ACHN (cell line): ENCODE measurements at regions not wholly inside any gene's neighbourhood (a gene's known extent, or its start where the extent isn't known, plus 50 kb on each side); places are given as distances from the start of the nearest gene placed in this dataset.

Experiments
- DNase-seq: peaks from one replicate; pipeline ENCODE4 v3.0.0-alpha.2; 2015
- in situ Hi-C: cut with HindIII; loops from 2 replicates; pipeline ENCODE4 v1.10.0; 2017; ENCODE audit warnings: low sequenced_read_pairs, low pct_ligation_motif_present, low pct_unique_long_range_greater_than_20kb

GRCh38 chr3:13136426-13136825, 63.2 kb upstream of the IQSEC1 start:
- in situ Hi-C loops, result no loop called here
- DNase-seq, result no peak

GRCh38 chr3:13135811-13136321, 62.6 kb upstream of the IQSEC1 start:
- DNase-seq, result no peak
- in situ Hi-C loops, result no loop called here

- in situ Hi-C loops, result no loop called here
- no peak for DNase-seq
Measured at GRCh38 chr3:13135251-13135810, 62.1 kb upstream of the IQSEC1 start.

GRCh38 chr3:13134879-13135206, 61.6 kb upstream of the IQSEC1 start:
- DNase-seq, result no peak
- in situ Hi-C loops, result no loop called here

GRCh38 chr3:13134166-13134878, 61.1 kb upstream of the IQSEC1 start:
- in situ Hi-C loops, result no loop called here
- DNase-seq, result no peak

- in situ Hi-C loops, result no loop called here
- DNase-seq, result no peak
Measured at GRCh38 chr3:13133471-13133981, 60.3 kb upstream of the IQSEC1 start.

- DNase-seq, result no peak
- in situ Hi-C loops, result no loop called here
Measured at GRCh38 chr3:13132731-13133410, 59.6 kb upstream of the IQSEC1 start.

GRCh38 chr3:13132281-13132680, 59.1 kb upstream of the IQSEC1 start:
- DNase-seq, result no peak
- in situ Hi-C loops, result no loop called here

- no peak for DNase-seq
- in situ Hi-C loops, result no loop called here
Measured at GRCh38 chr3:13130464-13131193, 57.4 kb upstream of the IQSEC1 start.

GRCh38 chr3:13125092-13126015, 52.1 kb upstream of the IQSEC1 start:
- in situ Hi-C loops, result no loop called here
- no peak for DNase-seq

GRCh38 chr3:13124631-13125030, 51.4 kb upstream of the IQSEC1 start:
- no peak for DNase-seq
- in situ Hi-C loops, result no loop called here

GRCh38 chr3:13123765-13124164, 50.5 kb upstream of the IQSEC1 start:
- in situ Hi-C loops, result no loop called here

GRCh38 chr3:13123013-13123654, 49.9 kb upstream of the IQSEC1 start:
- DNase-seq, result no peak
- in situ Hi-C loops, result no loop called here

More at GRCh38 chr3:13123765-13124164, 50.5 kb upstream of the IQSEC1 start:
- no peak for DNase-seq
